Liver (tissue), 8 donors: ENCODE measurements at regions not wholly inside any gene's neighbourhood (a gene's known extent, or its start where the extent isn't known, plus 50 kb on each side); places are given as distances from the start of the nearest gene placed in this dataset.

Experiments used
- DNase-seq: peaks from one replicate; pipeline ENCODE4 v3.0.0-alpha.2; 2017; ENCODE audit warnings: low spot score
- H3K27ac ChIP-seq, 2 donors: one replicate each; pipeline ENCODE4 v1.7.0; 2013; ENCODE audit warnings: inconsistent platforms in 2 of 2, low read length in 2 of 2, control low read depth in 1 of 2, low read depth in 1 of 2, mild to moderate bottlenecking in 1 of 2
- H3K27me3 ChIP-seq, 4 donors: one replicate each; pipeline versions ENCODE4 v1.6.1 to v1.7.0; 2013; ENCODE audit warnings: low read length in 3 of 4, inconsistent platforms in 1 of 4, mild to moderate bottlenecking in 1 of 4, moderate library complexity in 1 of 4; ENCODE audit not compliant: control insufficient read depth in 4 of 4, insufficient read depth in 4 of 4
- H3K36me3 ChIP-seq, 4 donors: one replicate each; pipeline versions ENCODE4 v1.6.1 to v1.7.0; 2013; ENCODE audit warnings: low read length in 3 of 4, mild to moderate bottlenecking in 3 of 4, low read depth in 1 of 4, moderate library complexity in 1 of 4; ENCODE audit not compliant: control insufficient read depth in 4 of 4, insufficient read depth in 3 of 4
- H3K4me1 ChIP-seq, 4 donors: one replicate each; pipeline versions ENCODE4 v1.6.1 to v1.7.0; 2013; ENCODE audit warnings: low read length in 3 of 4, mild to moderate bottlenecking in 3 of 4, moderate library complexity in 1 of 4; ENCODE audit not compliant: control insufficient read depth in 4 of 4, insufficient read depth in 4 of 4
- H3K4me3 ChIP-seq, 3 donors: one replicate each; pipeline versions ENCODE4 v1.6.1 to v1.7.0; 2013; ENCODE audit warnings: low read length in 3 of 3, control low read depth in 1 of 3, low read depth in 1 of 3, mild to moderate bottlenecking in 1 of 3
- H3K9ac ChIP-seq, 2 donors: one replicate each; pipeline ENCODE4 v1.7.0; 2013; ENCODE audit warnings: low read length in 2 of 2, mild to moderate bottlenecking in 2 of 2, moderate library complexity in 2 of 2, control low read depth in 1 of 2, low read depth in 1 of 2
- H3K9me3 ChIP-seq, 4 donors: one replicate each; pipeline versions ENCODE4 v1.6.1 to v1.7.0; 2013; ENCODE audit warnings: low read length in 3 of 4; ENCODE audit not compliant: control insufficient read depth in 4 of 4
- CTCF ChIP-seq: fragments of 150-350 bp; IDR thresholded peaks from 2 replicates; pipeline ENCODE4 v1.5.1; 2017; ENCODE audit warnings: improper control_type of control experiment, low read depth, low read length; ENCODE audit not compliant: missing input control
- FOXA1 ChIP-seq: IDR thresholded peaks from 2 replicates; pipeline ENCODE4 v1.6.1; 2016; ENCODE audit warnings: antibody characterized with exemption
- FOXA2 ChIP-seq: IDR thresholded peaks from 2 replicates; pipeline ENCODE4 v1.6.1; 2016; ENCODE audit warnings: antibody characterized with exemption
- GABPA ChIP-seq, 2 donors: IDR thresholded peaks in 1 of 2; conservative IDR thresholded peaks in 1 of 2; 2 replicates each; pipeline ENCODE4 v1.6.1; 2016; ENCODE audit warnings: antibody characterized with exemption in 2 of 2, mild to moderate bottlenecking in 1 of 2, moderate library complexity in 1 of 2
- HNF4A ChIP-seq, 2 donors: conservative IDR thresholded peaks; 2 replicates each; pipeline ENCODE4 v1.6.1; 2016; ENCODE audit warnings: antibody characterized with exemption in 2 of 2, mild to moderate bottlenecking in 2 of 2
- HNF4G ChIP-seq: IDR thresholded peaks from 2 replicates; pipeline ENCODE4 v1.6.1; 2016; ENCODE audit warnings: antibody characterized with exemption
- JUND ChIP-seq, 2 donors: IDR thresholded peaks; 2 replicates each; pipeline ENCODE4 v1.6.1; 2016; ENCODE audit warnings: antibody characterized with exemption in 2 of 2
- NR2F2 ChIP-seq: IDR thresholded peaks from 2 replicates; pipeline ENCODE4 v1.6.1; 2016; ENCODE audit warnings: antibody characterized with exemption
- RAD21 ChIP-seq, 2 donors: IDR thresholded peaks; 2 replicates each; pipeline ENCODE4 v1.6.1; 2016; ENCODE audit warnings: antibody characterized with exemption in 2 of 2, mild to moderate bottlenecking in 2 of 2
- REST ChIP-seq: IDR thresholded peaks from 2 replicates; pipeline ENCODE4 v1.6.1; 2016; ENCODE audit warnings: antibody characterized with exemption, mild to moderate bottlenecking
- RXRA ChIP-seq, 2 donors: IDR thresholded peaks; 2 replicates each; pipeline ENCODE4 v1.6.1; 2017 to 2018; ENCODE audit warnings: antibody characterized with exemption in 2 of 2, mild to moderate bottlenecking in 1 of 2
- SP1 ChIP-seq: IDR thresholded peaks from 2 replicates; pipeline ENCODE4 v1.6.1; 2018; ENCODE audit warnings: antibody characterized with exemption, mild to moderate bottlenecking
- TAF1 ChIP-seq: conservative IDR thresholded peaks from 2 replicates; pipeline ENCODE4 v1.6.1; 2016; ENCODE audit warnings: antibody characterized with exemption, mild to moderate bottlenecking
- YY1 ChIP-seq: IDR thresholded peaks from 2 replicates; pipeline ENCODE4 v1.6.1; 2016; ENCODE audit warnings: antibody characterized with exemption, mild to moderate bottlenecking
- WGBS: extraction: QIAGEN DNeasy Blood & Tissue Kit; methylation state at CpG from one replicate; pipeline ENCODE4 v1.1.7; 2013; 5-methylcytosine and 5-hydroxymethylcytosine counted together
- TF ChIP-seq, protein P1 (sequence below): IDR thresholded peaks from 2 replicates; pipeline ENCODE4 v1.6.1; 2016; ENCODE audit warnings: antibody characterized with exemption
- TF ChIP-seq, protein P2 (sequence below): IDR thresholded peaks from 2 replicates; pipeline ENCODE4 v1.6.1; 2016; ENCODE audit warnings: antibody characterized with exemption
- TF ChIP-seq, protein P3 (sequence below): IDR thresholded peaks from 2 replicates; pipeline ENCODE4 v1.6.1; 2016; ENCODE audit warnings: antibody characterized with exemption
- donor health status: healthy.
- donor health status: healthy.
- donor health status: healthy.
- donor health status: healthy.
- donor health status: healthy.

DNA sequence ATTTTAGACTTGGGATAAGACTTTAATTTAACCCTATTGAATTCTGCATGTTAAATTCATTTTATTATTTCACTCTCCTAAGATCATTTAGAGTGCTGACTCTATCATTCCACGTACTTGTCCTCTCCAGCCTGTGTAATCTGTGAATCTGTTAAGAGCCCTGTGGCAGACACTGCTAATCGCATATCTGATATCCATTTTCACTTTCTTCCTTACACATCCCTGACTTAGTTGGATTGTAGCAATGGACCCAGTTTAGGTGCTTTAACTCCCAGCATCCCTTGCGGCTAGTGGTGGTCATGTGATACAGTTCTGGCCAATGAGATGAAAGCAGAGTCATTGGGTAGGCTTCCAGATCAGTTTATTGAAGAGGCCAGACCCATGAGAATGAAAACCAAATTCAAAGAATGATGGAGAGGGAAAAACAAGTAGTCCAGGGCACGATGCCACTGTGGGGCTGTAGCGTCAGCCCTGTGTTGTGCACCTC, 57.2 kb upstream of the SOX4 start (continued):
- TF ChIP-seq, protein P1, sequence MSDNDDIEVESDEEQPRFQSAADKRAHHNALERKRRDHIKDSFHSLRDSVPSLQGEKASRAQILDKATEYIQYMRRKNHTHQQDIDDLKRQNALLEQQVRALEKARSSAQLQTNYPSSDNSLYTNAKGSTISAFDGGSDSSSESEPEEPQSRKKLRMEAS = no peak
- TF ChIP-seq RAD21 (IDR thresholded peaks at IDR 0.05) = no peak
- TF ChIP-seq TAF1 = no peak

DNA sequence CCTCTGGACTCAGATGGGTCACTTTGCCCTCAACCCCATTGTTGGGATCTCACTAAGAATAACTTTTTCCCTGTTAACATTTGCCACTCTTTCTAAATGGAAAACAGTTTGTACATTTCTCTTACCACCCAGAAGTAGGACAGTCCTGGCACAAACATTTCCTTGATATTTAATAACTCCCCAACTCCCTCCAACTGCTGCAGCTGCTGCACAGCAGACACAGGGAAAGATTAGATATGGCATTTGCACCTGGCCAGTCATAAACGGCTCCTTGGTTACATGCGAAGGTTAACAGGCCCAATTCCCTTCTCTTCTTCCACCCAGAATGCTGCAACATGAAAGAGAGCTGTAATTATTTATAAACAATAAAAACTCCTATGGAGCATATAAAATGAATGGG, 55.9 kb upstream of the SOX4 start:
- no peak for DNase-seq
- 83% methylated on average over 2 of the region's 2 CpGs for WGBS
- Histone ChIP-seq H3K27me3 (peaks cover 0 to 3% (median 0%) of the 10 kb centered on the region in 4 donors), H3K4me3 (no peak overlapping the region), H3K4me1 (no peaks in the 10 kb centered on the region), H3K36me3 (peaks cover 0 to 2% (median 0%) of the 10 kb centered on the region in 4 donors), H3K9ac (no peak overlapping the region), H3K27ac (no peak overlapping the region), H3K9me3 (no peaks in the 10 kb centered on the region)
- no peak for TF ChIP-seq RAD21 (IDR thresholded peaks at IDR 0.05)
- TF ChIP-seq HNF4G = no peak
- TF ChIP-seq YY1 = no peak
- TF ChIP-seq FOXA1 = no peak
- no peak for TF ChIP-seq JUND (IDR thresholded peaks at IDR 0.05)
- no peak for TF ChIP-seq CTCF
- TF ChIP-seq RXRA (IDR thresholded peaks at IDR 0.05) = no peak
- TF ChIP-seq, protein P2, sequence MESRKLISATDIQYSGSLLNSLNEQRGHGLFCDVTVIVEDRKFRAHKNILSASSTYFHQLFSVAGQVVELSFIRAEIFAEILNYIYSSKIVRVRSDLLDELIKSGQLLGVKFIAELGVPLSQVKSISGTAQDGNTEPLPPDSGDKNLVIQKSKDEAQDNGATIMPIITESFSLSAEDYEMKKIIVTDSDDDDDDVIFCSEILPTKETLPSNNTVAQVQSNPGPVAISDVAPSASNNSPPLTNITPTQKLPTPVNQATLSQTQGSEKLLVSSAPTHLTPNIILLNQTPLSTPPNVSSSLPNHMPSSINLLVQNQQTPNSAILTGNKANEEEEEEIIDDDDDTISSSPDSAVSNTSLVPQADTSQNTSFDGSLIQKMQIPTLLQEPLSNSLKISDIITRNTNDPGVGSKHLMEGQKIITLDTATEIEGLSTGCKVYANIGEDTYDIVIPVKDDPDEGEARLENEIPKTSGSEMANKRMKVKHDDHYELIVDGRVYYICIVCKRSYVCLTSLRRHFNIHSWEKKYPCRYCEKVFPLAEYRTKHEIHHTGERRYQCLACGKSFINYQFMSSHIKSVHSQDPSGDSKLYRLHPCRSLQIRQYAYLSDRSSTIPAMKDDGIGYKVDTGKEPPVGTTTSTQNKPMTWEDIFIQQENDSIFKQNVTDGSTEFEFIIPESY = no peak
- no peak for TF ChIP-seq TAF1
- TF ChIP-seq, protein P1 = no peak
- no peak for TF ChIP-seq HNF4A (conservative IDR thresholded peaks at IDR 0.05)
- no peak for TF ChIP-seq NR2F2
- TF ChIP-seq, protein P3, sequence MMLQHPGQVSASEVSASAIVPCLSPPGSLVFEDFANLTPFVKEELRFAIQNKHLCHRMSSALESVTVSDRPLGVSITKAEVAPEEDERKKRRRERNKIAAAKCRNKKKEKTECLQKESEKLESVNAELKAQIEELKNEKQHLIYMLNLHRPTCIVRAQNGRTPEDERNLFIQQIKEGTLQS = no peak
- no peak for TF ChIP-seq SP1
- no peak for TF ChIP-seq FOXA2

- no peak for DNase-seq
- Histone ChIP-seq H3K36me3 (peaks cover 0 to 2% (median 0%) of the 10 kb centered on the region in 4 donors), H3K4me3 (no peak overlapping the region), H3K4me1 (no peaks in the 10 kb centered on the region), H3K27ac (no peak overlapping the region), H3K27me3 (peaks cover 0 to 3% (median 0%) of the 10 kb centered on the region in 4 donors), H3K9me3 (no peaks in the 10 kb centered on the region), H3K9ac (no peak overlapping the region)
- TF ChIP-seq YY1 (no peak), FOXA2 (no peak), SP1 (no peak), RAD21 (IDR thresholded peaks at IDR 0.05) (no peak), GABPA (IDR thresholded peaks at IDR 0.05 in 1 of 2, conservative IDR thresholded peaks at IDR 0.05 in 1 of 2) (no peak), TAF1 (no peak), CTCF (no peak), RXRA (IDR thresholded peaks at IDR 0.05) (no peak), REST (no peak), JUND (IDR thresholded peaks at IDR 0.05) (no peak), FOXA1 (no peak), HNF4G (no peak), HNF4A (conservative IDR thresholded peaks at IDR 0.05) (no peak)
- TF ChIP-seq, protein P3 = no peak
- WGBS = 79% methylated on average over 5 of the region's 5 CpGs
Measured at GRCh38 chr6:21538186-21538798, 55.3 kb upstream of the SOX4 start.
